AG09309 (cell line): ENCODE measurements at regions not wholly inside any gene's neighbourhood (a gene's known extent, or its start where the extent isn't known, plus 50 kb on each side); places are given as distances from the start of the nearest gene placed in this dataset.

Source experiments
- DNase-seq: peaks from one replicate; pipeline ENCODE4 v3.0.0-alpha.2; 2010; ENCODE audit warnings: low read depth
- H3K4me3 ChIP-seq: 2 replicates; pipeline ENCODE4 v1.5.1; 2011; ENCODE audit warnings: mild to moderate bottlenecking, low read depth, low read length, moderate library complexity; ENCODE audit not compliant: control insufficient read depth
- CTCF ChIP-seq: IDR thresholded peaks from 2 replicates; pipeline ENCODE4 v1.5.1; 2011; ENCODE audit warnings: mild to moderate bottlenecking, low read depth, low read length, inconsistent platforms; ENCODE audit not compliant: insufficient read depth, control insufficient read depth; ENCODE audit errors: missing control alignments

- no peak overlapping the region for H3K4me3 ChIP-seq
- no peak for TF ChIP-seq CTCF
These were observed 180.3 kb upstream of the SHH start for GRCh38 chr7:155992538-155992937.

GRCh38 chr7:155992107-155992506 lies 179.8 kb upstream of the SHH start:
- no peak for TF ChIP-seq CTCF
- DNase-seq, result no peak

More at GRCh38 chr7:155992538-155992937, 180.3 kb upstream of the SHH start:
- DNase-seq, result no peak

DNA sequence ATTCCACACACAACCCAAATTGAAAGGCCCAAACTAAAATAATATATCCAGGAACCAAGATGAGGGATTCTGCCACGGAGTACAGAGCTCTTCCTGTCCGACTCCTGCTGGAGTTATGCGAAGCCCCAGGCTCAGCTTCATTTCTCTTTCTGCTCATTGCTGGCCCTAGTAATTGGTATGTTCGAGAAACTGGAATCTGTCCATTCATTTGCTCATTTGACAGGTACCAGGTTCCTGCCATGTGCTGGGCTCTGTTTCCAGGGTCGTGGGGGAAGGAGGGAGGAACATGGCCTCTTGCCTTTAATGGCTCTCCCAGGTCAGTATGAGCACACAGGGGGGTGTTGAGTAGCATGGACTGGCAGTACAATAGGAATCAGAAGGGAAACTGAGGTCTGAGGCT lies 179.2 kb upstream of the SHH start:
- no peak overlapping the region for H3K4me3 ChIP-seq
- no peak for TF ChIP-seq CTCF
- DNase-seq, result no peak

More at GRCh38 chr7:155992107-155992506, 179.8 kb upstream of the SHH start:
- H3K4me3 ChIP-seq, result no peak overlapping the region

DNA sequence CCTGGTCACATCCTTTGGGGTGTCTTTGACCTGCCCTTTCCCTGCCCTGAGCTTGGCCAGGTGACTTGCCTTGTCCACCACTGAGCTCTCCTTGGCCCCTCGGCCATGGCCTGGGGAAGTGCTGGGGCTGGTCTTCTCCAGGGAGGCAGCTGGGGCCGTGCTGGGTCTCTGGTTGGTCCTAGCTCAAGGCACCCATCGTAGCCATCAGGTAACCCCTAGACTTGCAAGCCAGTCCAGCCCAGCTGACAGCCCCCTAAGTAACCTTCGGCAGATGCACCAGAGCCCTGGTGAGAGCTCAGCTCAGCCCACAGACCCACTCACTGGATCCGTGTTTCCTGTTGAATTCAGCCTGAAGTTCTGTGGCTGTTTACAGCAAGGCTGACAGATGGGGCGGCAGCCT lies 176.2 kb upstream of the SHH start:
- no peak for DNase-seq
- H3K4me3 ChIP-seq, result no peak overlapping the region
- no peak for TF ChIP-seq CTCF

GRCh38 chr7:155987681-155988235 lies 175.5 kb upstream of the SHH start:
- no peak for DNase-seq
- no peak for TF ChIP-seq CTCF
- H3K4me3 ChIP-seq, result no peak overlapping the region

DNA sequence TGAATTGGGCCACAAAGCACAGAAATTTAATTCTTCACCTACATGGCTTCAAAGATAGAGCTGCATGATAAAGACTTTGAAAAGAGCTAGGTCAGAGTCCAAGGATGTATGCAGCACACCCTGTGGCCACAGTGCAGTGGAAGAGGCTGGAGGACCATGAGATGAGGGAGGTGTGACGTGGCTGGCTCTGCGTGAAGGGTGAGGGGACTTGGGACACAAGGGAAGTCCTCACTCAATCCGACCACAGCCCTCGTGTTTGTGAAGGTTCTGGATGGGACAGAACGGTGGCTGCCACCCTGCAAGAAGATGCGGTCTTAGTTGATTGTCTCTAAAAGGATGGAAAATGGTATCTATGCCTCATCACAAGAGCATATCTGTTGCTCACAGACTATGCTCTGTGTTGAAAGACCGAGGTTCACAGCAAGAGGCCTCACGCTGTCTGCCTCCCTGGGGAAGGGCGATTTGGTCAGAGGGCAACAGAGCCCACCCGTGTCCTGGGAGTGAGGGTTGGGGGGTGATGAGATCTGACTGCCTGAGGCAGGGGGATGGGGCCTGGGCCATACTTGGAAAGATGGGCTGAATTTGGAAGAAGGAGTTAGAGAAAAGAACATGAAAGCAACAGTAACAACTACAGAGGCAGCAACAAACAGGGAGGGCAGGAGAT lies 174.4 kb upstream of the SHH start:
- TF ChIP-seq CTCF, result no peak
- H3K4me3 ChIP-seq, result no peak overlapping the region
- DNase-seq, result no peak
